ENCODE measurements at regions not wholly inside any gene's neighbourhood (a gene's known extent, or its start where the extent isn't known, plus 50 kb on each side); places are given as distances from the start of the nearest gene placed in this dataset.

DNA sequence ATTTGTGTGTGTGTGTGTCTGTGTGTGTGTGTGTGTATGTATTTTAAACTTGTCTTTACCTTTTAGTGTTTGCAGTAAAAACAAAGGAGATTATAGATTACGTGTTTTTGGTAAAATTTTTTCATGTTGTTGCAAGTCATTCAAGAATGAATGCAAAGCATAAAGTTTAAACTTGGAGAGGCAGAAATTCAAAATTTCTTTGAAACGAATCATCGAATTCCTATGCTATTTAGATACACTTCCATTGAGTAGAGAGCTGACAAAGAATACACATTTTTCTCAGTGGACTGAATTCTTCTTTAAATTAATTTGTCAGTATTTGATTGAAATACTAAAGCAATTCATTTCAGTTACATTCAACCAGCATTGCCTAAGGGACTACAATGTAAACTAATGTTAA lies 66.0 kb upstream of the HDAC9 start:
- RAD21 ChIA-PET (ENCODE audit: unreplicated experiment): no interaction called here
- no peak overlapping the region for H3K4me2 ChIP-seq (ENCODE audit: control insufficient read depth, insufficient read depth)
- TF ChIP-seq RELA (IDR thresholded peaks at IDR 0.05; ENCODE audit: borderline replicate concordance, partially characterized antibody): no peak

DNA sequence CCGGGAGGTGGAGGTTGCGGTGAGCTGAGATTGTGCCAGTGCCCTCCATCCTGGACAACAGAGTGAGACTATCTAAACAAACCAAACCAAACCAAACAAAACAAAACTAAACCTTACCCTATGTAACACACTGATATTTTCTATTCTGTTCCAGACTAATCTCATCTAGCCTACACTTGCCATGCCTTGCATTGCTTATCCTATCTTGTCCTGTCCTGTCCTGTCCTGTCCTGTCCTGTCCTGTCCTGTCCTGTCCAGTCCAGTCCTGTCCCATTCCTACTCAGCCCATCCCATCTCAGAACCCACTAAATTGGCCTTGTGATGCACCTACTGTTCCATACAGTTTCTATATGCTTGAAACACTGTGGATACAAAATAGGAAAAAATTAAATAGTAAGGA lies 64.7 kb upstream of the HDAC9 start:
- Histone ChIP-seq H3K27ac (ENCODE audit: control insufficient read depth, insufficient read depth) (no peak overlapping the region), H3K79me2 (ENCODE audit: control insufficient read depth, insufficient read depth, low read length) (no peaks in the 10 kb centered on the region), H3K4me3 (no peak overlapping the region), H4K20me1 (ENCODE audit: control insufficient read depth, insufficient read depth) (no peaks in the 10 kb centered on the region), H3K4me1 (ENCODE audit: control insufficient read depth, insufficient read depth, low read length) (no peaks in the 10 kb centered on the region), H3K4me2 (ENCODE audit: control insufficient read depth, insufficient read depth) (no peak overlapping the region), H3K9me3 (replicated peaks; ENCODE audit: control insufficient read depth, insufficient read depth, low read length) (no peaks in the 10 kb centered on the region), H3K27me3 (replicated peaks in 1 of 2; ENCODE audit: control insufficient read depth in 2 of 2, insufficient read depth in 2 of 2, low read length in 1 of 2) (no peaks in the 10 kb centered on the region), H3K9ac (ENCODE audit: control insufficient read depth, insufficient read depth, low read length) (no peak overlapping the region), H3K36me3 (ENCODE audit: control insufficient read depth in 2 of 2, insufficient read depth in 2 of 2, low read length in 1 of 2) (no peaks in the 10 kb centered on the region), H2AFZ (ENCODE audit: control insufficient read depth, low read depth, low read length) (no peak overlapping the region)
- intact Hi-C loops (cut with micrococcal nuclease; ENCODE audit: unreplicated experiment): no loop called here
- no peak for TF ChIP-seq NRF1 (conservative IDR thresholded peaks at IDR 0.05; ENCODE audit: low read depth, low read length)
- FAIRE-seq (no peak), DNase-seq (ENCODE audit: low read depth, low spot score) (no peak), ATAC-seq (no peak)
- in situ Hi-C loops (cut with MboI): no loop called here
- POLR2A ChIA-PET: no interaction called here
- SMC1A ChIA-PET (ENCODE audit: uncharacterized antibody, unreplicated experiment): no interaction called here
- WGBS (ENCODE audit: insufficient coverage, insufficient replicate concordance, low lambda C conversion rate, missing lambda C conversion rate): 82% methylated on average over 2 of the region's 2 CpGs
- BruUV-seq (replicated peaks): no TSS peak
- RAD21 ChIA-PET (ENCODE audit: unreplicated experiment): interaction anchor here (0.7 kb wide), 1 partner anchor 63 kb away, joined by 3 read pairs; no protein-coding TSS in a partner anchor
- CTCF ChIA-PET: interaction anchor here (0.9 kb wide), 1 partner anchor 73 kb away, joined by 3 read pairs; no protein-coding TSS in a partner anchor

More for the DNA sequence above, 66.0 kb upstream of the HDAC9 start:
- ChIA-PET POLR2A (no interaction called here), CTCF (no interaction called here), SMC1A (ENCODE audit: uncharacterized antibody, unreplicated experiment) (no interaction called here)
- Histone ChIP-seq H3K36me3 (ENCODE audit: control insufficient read depth in 2 of 2, insufficient read depth in 2 of 2, low read length in 1 of 2) (no peaks in the 10 kb centered on the region), H3K27me3 (replicated peaks in 1 of 2; ENCODE audit: control insufficient read depth in 2 of 2, insufficient read depth in 2 of 2, low read length in 1 of 2) (no peaks in the 10 kb centered on the region), H3K9me3 (replicated peaks; ENCODE audit: control insufficient read depth, insufficient read depth, low read length) (no peaks in the 10 kb centered on the region), H3K27ac (ENCODE audit: control insufficient read depth, insufficient read depth) (no peak overlapping the region), H3K79me2 (ENCODE audit: control insufficient read depth, insufficient read depth, low read length) (no peaks in the 10 kb centered on the region), H2AFZ (ENCODE audit: control insufficient read depth, low read depth, low read length) (no peak overlapping the region), H3K4me3 (no peak overlapping the region), H4K20me1 (ENCODE audit: control insufficient read depth, insufficient read depth) (no peaks in the 10 kb centered on the region), H3K4me1 (ENCODE audit: control insufficient read depth, insufficient read depth, low read length) (no peaks in the 10 kb centered on the region), H3K9ac (ENCODE audit: control insufficient read depth, insufficient read depth, low read length) (no peak overlapping the region)
- intact Hi-C loops (cut with micrococcal nuclease; ENCODE audit: unreplicated experiment) (no loop called here), in situ Hi-C loops (cut with MboI) (no loop called here)
- ATAC-seq (no peak), DNase-seq (ENCODE audit: low read depth, low spot score) (no peak), FAIRE-seq (no peak)
- no TSS peak for BruUV-seq (replicated peaks)
- 37% methylated on average over 3 of the region's 3 CpGs for WGBS (ENCODE audit: insufficient coverage, insufficient replicate concordance, low lambda C conversion rate, missing lambda C conversion rate)
